ENCODE measurements at regions not wholly inside any gene's neighbourhood (a gene's known extent, or its start where the extent isn't known, plus 50 kb on each side); places are given as distances from the start of the nearest gene placed in this dataset.

DNA sequence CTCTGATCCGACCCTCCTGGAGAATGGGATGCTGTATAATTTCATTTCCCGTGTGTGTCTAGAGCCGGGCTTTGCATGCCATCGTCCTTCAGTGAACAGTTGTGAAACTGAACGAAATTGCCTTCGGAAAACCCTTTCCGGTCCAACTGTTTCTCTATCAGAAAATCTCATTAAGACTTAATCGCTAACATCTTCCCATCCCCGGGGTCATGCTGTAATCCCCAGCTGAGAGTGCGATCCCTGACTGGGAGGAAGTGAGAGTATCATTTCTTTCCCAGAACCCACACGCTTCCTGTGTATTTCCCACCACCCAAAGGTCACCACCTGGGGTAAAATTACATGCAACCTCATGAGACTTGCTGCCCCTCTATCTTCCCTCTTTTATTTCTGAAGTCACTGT is 75.6 kb upstream of the RBFOX1 start:
- no peak for DNase-seq (ENCODE audit: low read depth)
- no peak overlapping the region for H3K4me3 ChIP-seq (ENCODE audit: low read depth, low read length)
- no peak for TF ChIP-seq MYC (IDR thresholded peaks at IDR 0.05; ENCODE audit: low read depth, low read length)
- TF ChIP-seq, protein P1, sequence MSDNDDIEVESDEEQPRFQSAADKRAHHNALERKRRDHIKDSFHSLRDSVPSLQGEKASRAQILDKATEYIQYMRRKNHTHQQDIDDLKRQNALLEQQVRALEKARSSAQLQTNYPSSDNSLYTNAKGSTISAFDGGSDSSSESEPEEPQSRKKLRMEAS (IDR thresholded peaks at IDR 0.05; ENCODE audit: low read depth, low read length): no peak
- TF ChIP-seq POLR2A (IDR thresholded peaks at IDR 0.05; ENCODE audit: extremely low read depth, insufficient read length): no peak
- TF ChIP-seq, protein P2, sequence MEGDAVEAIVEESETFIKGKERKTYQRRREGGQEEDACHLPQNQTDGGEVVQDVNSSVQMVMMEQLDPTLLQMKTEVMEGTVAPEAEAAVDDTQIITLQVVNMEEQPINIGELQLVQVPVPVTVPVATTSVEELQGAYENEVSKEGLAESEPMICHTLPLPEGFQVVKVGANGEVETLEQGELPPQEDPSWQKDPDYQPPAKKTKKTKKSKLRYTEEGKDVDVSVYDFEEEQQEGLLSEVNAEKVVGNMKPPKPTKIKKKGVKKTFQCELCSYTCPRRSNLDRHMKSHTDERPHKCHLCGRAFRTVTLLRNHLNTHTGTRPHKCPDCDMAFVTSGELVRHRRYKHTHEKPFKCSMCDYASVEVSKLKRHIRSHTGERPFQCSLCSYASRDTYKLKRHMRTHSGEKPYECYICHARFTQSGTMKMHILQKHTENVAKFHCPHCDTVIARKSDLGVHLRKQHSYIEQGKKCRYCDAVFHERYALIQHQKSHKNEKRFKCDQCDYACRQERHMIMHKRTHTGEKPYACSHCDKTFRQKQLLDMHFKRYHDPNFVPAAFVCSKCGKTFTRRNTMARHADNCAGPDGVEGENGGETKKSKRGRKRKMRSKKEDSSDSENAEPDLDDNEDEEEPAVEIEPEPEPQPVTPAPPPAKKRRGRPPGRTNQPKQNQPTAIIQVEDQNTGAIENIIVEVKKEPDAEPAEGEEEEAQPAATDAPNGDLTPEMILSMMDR (IDR thresholded peaks at IDR 0.05; ENCODE audit: low read depth, low read length): no peak

DNA sequence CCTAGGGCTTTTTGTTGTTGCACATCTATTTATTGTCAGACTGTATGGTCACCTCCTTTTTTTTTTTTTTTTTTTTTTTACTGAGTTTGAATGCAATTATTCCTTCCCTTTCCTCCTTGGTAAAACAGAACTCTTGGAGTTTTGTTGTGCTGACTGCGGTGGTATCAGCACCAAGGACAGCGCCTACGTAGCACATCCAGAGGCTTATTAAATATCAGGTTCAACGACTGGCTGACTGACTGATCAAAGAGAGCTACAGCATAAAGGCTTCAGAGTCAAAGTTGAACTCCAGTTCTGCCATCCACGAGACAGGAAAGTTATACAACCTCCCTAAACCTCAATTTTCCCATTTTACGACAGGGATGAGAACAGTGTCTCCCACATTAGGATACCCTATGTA is 86.1 kb upstream of the RBFOX1 start:
- no peak overlapping the region for H3K4me3 ChIP-seq (ENCODE audit: low read depth, low read length)
- peak; percentile 23 for DNase-seq (ENCODE audit: low read depth)
- TF ChIP-seq, protein P2 (IDR thresholded peaks at IDR 0.05; ENCODE audit: low read depth, low read length): no peak
- TF ChIP-seq MYC (IDR thresholded peaks at IDR 0.05; ENCODE audit: low read depth, low read length): no peak
- TF ChIP-seq, protein P1 (IDR thresholded peaks at IDR 0.05; ENCODE audit: low read depth, low read length): no peak

DNA sequence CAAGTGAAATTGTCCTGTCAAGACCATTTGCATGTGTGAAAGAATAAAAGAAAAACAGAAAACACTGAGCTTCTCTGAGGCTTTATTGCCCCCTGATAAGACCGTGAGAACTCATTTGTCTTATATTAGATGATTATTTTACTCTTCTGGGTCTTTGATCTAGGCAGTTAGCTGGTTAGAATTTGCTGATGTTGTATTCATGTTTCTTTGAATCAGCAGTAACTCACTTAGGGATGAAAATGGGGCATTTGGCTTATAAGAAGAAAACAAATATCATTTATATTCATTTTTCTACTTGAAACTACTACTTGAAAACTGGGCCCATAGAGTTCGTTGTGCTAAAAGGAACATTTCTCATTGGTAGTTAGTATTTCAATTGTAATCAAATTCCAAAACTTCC is 93.1 kb upstream of the RBFOX1 start:
- no peak for DNase-seq (ENCODE audit: low read depth)
- TF ChIP-seq, protein P1 (IDR thresholded peaks at IDR 0.05; ENCODE audit: low read depth, low read length): no peak
- no peak for TF ChIP-seq POLR2A (IDR thresholded peaks at IDR 0.05; ENCODE audit: extremely low read depth, insufficient read length)
- TF ChIP-seq, protein P2 (IDR thresholded peaks at IDR 0.05; ENCODE audit: low read depth, low read length): no peak
- no peak for TF ChIP-seq MYC (IDR thresholded peaks at IDR 0.05; ENCODE audit: low read depth, low read length)
- no peak overlapping the region for H3K4me3 ChIP-seq (ENCODE audit: low read depth, low read length)

DNA sequence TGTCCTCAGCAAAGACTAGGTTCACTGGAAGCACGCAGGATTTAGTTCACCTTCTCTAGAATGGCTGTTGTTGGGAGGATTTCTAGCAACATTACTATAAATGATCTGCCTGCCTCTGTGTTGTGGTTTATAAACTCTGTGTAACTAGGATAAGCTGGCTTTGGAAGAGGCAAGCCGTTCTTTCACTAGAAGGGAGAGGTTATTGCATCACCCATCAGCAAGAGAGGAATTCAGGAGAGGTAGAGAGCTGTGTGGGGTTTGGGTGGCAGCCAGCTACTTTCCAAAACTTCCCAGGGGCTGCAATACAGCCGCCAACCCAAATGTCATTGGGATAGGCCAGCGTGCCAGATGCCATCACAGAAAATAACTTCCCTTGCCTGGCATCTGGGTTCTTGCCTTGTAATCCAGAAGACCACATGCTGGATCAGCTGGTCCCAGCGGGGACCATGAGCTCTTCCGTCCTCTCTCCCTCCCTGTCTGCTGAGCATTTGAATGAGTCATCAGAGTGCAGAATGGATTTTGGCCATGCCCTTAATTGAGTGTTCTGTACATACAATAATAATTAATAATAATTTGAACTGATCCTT is 95.7 kb upstream of the RBFOX1 start:
- no peak for DNase-seq (ENCODE audit: low read depth)
- H3K4me3 ChIP-seq (ENCODE audit: low read depth, low read length): no peak overlapping the region
- TF ChIP-seq POLR2A (IDR thresholded peaks at IDR 0.05; ENCODE audit: extremely low read depth, insufficient read length) (no peak), MYC (IDR thresholded peaks at IDR 0.05; ENCODE audit: low read depth, low read length) (no peak)
- TF ChIP-seq, protein P2 (IDR thresholded peaks at IDR 0.05; ENCODE audit: low read depth, low read length): no peak
- TF ChIP-seq, protein P1 (IDR thresholded peaks at IDR 0.05; ENCODE audit: low read depth, low read length): no peak

DNA sequence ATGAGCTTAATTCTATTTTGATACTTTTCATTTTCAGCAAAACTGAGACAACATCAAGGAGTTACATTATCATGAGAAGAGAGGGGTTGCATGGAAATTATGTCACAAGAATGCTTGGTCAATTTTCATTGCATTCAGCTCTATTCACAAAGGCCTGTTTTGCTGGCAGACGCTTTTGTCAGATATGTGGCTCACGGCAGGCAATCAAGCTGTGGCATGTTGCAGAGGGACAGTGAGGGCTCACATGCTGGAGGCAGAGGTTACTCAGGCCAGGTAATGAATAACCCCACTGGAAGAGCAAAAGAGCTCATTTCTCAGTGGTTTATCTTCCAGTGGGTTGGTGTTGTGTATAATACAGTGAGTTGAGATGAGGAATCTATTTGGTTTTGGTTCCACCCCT is 98.7 kb upstream of the RBFOX1 start:
- no peak for DNase-seq (ENCODE audit: low read depth)
- no peak overlapping the region for H3K4me3 ChIP-seq (ENCODE audit: low read depth, low read length)
- TF ChIP-seq POLR2A (IDR thresholded peaks at IDR 0.05; ENCODE audit: extremely low read depth, insufficient read length) (no peak), MYC (IDR thresholded peaks at IDR 0.05; ENCODE audit: low read depth, low read length) (no peak)
- TF ChIP-seq, protein P2 (IDR thresholded peaks at IDR 0.05; ENCODE audit: low read depth, low read length): no peak
- TF ChIP-seq, protein P1 (IDR thresholded peaks at IDR 0.05; ENCODE audit: low read depth, low read length): no peak
